Nucleus accumbens (tissue), 56 donors: ENCODE measurements at regions not wholly inside any gene's neighbourhood (a gene's known extent, or its start where the extent isn't known, plus 50 kb on each side); places are given as distances from the start of the nearest gene placed in this dataset.
A peak's percentile ranks its signal among the peaks of the same experiment; 100 is the strongest.

Source experiments
- DNase-seq, 56 donors: peaks; one replicate each; lab custom pipeline; 2025; lab: John Stamatoyannopoulos, UW

- DNase-seq = no peak
These were observed 474.4 kb downstream of the SETD4 start for GRCh38 chr21:35585878-35586277.

- DNase-seq = no peak
These were observed 475.2 kb downstream of the SETD4 start for GRCh38 chr21:35585155-35585554.

- DNase-seq = no peak
These were observed 476.6 kb downstream of the SETD4 start for GRCh38 chr21:35583566-35584216.

GRCh38 chr21:35582731-35583130 is 477.6 kb downstream of the SETD4 start:
- DNase-seq = no peak

DNA sequence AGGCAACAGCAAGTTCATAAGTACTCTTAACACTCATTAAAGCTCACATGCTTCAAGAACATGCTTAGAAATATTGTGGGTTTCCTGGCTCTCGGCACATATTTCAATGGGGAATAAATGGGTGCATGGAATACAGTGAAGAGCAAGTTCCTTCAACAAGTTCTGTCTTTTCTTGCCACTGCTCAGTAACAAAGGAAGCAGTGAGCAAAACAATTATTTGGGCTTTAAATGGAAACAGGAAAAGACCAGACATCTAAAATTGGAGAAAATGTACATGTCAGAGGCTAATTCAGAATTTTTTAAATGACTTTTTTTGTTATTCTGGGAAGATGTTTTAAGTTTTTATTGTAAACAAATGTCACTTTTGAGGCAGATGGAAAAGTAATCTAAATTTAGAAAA is 478.7 kb downstream of the SETD4 start:
- no peak for DNase-seq

DNA sequence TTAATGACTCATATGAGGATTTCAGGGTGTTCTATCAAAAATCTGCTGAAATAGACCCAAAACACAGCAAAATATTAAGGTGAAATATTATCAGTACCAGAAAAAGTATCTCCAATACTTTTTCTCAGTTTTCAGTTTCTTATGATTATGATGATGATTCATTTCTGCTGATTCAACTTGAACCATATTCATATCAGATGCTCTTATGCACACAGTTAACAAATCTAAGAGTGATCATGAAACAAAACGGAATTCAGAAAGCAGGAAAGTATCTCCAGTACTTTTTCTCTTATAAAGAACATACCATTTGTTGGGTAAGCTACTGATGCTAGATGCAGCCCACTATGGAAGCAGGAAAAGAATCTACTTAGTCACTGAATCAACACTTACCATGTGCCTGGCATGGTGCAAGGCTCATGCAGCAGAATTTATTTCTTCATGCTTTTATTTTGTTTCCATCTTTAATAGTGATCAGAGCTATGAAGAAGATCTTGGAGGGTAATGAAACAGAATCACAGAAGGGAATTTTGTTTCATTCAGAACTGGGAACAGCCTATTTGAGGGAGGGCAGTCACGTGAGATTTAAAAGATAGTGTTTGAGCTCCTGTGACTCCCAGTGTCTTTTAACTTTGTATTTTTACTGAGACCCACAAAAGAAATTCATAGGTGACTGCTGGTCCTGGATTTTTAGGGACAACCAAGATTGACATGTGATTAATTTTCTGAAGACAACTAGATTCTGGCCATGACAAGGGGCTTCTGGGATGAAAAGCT is 480.6 kb downstream of the SETD4 start:
- DNase-seq = no peak

DNA sequence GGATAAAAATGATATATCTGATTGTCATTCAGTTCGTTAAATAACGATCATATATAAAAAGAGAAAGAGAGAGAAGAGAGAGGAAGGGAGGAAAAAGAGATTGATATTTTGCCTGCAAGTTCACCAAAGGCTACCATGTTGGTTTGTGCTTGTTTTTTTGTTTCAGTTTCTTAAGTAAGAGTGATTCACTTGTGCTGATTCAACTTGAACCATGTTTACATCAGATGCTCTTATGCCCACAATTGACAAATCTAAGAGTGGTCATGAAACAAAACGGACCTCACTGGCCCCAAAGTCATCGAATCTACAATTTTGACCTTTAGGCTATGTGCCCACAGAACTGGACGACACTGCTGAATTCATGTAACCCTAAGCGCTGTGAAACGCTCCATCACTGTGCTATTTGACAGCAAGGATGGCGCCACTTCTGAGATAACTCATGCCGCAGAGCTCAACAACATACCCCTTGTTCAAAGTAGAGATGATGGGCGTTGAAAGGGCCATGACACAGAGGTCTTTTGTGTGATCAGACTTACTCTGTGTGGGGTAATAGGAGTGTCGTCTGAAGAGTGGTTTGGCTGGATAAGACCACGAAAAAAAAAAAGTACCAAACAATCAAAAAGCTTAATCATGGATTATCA is 481.4 kb downstream of the SETD4 start:
- DNase-seq = no peak

- DNase-seq = no peak
These were observed 482.0 kb downstream of the SETD4 start for GRCh38 chr21:35578347-35578782.

DNA sequence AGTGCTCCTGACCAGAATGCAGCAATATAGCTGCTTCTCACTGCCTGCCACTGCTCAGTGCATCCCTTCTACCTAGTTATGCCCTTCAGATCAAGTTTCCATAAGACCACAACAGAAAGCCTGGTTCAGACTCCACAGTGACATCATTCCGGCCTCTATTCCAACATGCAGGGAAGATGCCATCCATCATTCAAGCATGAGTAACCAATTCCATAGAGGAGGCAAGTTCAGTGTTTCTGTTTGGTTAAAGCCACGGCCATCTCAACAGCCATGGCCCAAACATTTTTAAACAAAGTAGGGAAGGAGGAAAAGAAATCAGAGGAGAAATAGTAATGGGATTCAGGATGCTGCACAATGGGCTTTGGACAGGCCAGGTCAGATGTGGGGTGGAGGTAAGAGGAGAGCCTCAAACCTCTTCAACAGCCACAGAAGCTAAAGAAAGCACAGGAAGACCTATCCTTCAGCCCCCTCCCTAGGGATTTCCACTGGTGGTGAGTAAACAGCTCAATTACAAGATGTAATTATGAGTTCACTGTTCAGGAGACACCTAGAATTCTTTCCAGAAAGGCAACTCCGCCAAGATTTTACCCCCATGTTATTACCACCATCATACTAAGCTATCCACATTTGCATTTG is 484.9 kb downstream of the SETD4 start:
- DNase-seq = no peak

DNA sequence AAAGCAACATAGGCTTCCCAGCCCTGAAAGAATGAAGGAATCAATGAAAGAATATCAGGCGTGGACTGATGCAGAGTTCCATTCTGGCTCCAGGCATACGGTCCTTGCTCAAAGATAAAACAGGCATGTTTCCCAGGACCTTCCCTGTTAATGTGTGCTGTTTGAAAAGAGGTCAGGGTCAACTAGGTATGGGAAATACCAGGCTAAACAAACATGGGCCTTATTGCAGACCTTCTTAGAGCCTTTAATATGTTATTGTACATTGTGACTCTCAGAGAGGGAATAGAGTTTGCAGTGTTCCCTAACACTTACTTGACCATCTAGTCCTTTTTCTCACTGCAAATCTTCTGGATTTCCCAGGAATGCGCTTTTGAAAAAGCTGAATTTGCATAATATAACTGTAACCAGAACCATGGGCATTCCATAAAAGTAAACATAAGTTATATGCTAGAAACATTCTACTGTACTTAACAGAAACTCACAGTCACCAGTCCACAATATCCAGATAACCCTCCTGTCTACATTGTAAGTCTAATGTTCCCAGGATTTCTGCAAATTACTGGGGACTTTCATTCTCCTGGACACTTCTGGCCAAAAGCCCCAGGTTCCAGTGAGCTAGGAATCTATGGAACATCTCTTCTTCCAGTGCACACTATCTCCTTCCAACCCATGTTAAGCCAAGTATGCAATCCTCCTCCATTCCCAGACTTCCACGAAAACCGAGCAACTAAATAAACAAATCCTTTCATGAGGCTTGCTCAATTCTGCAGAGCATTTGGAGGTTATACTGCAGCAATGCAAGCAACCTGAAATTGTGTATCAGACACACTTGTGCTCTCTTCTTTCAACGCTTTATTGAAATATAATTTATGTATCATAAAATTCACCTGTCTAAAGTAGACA is 486.6 kb downstream of the SETD4 start:
- no peak for DNase-seq

DNA sequence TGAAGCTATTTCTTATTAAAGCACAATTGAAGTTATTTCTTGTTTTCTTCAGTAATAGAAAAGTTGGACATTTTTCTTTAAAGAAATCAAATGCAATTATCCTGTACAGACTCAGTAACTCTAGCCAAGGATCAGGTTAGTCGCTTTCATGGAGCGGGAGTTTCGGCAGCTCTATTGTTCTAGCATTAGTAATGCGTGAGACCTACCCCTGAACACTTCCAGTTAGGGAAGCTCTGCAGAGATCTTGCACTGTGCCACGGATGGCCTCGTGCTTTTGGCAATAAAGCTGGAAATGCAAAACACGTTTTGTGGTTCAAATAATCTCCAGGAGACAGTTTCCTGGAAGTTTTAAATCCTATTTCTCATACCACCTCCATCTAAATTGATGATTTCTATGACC is 488.4 kb downstream of the SETD4 start:
- no peak for DNase-seq

DNA sequence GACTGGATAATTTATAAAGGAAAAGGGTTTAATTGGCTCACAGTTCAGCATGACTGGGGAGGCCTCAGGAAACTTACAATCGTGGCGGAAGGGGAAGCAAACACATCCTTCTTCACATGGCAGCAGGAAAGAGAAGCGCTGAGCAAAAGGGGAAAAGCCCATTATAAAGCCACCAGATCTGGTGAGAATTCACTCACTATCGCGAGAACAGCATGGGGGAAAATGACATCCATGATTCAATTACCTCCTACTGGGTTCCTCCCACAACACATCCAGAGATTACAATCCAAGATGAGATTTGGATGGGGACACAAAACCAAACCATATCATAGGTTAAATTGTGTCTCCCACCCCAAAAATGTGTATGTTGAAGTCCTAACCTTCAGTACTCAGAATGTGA is 491.7 kb downstream of the SETD4 start:
- DNase-seq = no peak

DNA sequence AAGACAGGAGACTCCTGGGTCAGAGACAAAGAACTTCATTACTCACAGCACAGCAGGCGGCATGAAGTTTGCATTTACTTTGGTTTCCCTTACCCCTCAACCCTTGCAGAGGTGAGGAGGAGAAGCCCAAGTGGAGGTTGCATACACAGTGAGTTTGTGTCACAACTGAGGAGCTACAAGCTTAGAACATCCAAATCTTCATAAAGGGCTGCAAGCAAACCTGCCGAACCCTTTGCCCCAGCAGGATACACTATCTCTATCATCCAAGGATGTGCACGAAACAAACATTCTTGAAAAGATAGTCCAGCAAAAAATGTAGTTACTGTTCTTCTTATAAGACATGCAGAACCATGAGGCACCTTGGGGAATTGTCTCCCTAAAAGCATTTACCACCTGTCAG is 493.5 kb downstream of the SETD4 start:
- no peak for DNase-seq

- no peak for DNase-seq
These were observed 495.1 kb downstream of the SETD4 start for GRCh38 chr21:35565204-35565611.

DNA sequence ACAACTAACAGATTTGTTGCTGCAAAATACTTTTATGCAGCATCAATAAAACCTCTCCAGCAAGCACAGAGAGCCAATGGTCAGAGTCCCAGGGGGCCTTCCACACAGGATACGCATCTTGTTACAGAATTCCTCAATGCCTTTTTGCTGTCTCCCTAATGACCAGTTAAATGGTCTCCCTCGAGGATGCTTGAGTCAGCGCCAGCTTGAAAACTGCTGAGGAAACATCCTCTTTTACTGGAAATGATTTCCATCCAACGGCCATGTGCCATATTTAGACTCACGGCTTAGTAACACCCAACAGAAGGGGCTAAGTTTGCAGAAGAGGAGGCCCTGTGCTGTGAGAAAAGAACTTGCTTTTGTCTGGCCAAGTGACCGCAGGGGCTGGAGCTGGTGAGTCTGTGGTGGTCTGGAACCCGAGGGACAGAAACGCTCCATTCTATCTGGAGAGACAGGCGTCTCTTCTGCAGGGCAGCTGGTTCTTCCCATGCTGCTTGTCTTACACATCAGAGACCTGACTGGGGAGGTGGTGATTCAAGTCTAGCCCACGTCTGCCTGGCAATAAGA is 496.4 kb downstream of the SETD4 start:
- peak in 8 of 56 donors; percentile 3 to 19 (median 6) for DNase-seq

DNA sequence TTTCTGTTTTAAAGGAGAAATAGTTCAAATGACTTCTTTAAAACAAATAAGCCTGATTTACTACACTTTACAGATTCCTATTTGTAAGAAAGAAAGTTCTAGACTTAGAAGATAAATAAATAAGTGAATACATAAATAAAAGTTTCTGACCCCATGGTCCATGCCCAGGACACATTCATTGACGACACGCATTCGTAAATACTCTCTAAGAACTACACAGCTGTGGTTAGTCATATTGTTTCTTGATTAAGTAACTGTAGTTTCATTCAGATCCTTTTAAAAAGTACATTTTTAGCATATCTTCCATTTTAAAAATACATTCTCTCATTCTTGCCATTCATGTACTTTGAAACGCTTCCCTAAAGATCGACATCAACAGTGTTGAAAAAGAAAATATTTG is 497.4 kb downstream of the SETD4 start:
- DNase-seq = no peak

GRCh38 chr21:35561116-35561515 is 499.2 kb downstream of the SETD4 start:
- no peak for DNase-seq

DNA sequence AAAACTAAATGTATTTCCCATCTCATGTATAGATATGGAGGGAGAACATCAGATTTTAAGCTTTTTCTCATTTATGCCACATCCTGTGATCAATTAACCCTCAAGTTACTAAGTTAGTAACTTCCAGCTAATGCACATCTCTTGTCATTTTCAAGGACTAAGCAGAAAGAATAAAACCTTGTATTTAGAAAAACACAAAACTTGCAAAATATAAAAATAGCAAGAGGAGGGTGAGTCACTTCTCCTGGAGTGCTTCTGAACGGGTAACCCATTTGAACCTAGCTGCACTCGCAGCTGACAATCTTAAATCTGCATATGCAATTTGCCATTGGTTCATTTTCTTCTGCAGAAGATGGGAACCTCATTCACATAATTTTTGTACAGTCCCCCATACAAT is 500.5 kb downstream of the SETD4 start:
- DNase-seq = peak in 5 of 56 donors; percentile 1 to 8 (median 3)

- no peak for DNase-seq
These were observed 501.0 kb downstream of the SETD4 start for GRCh38 chr21:35559128-35559828.
